ENCODE measurements at regions not wholly inside any gene's neighbourhood (a gene's known extent, or its start where the extent isn't known, plus 50 kb on each side); places are given as distances from the start of the nearest gene placed in this dataset.

- no peaks in the 10 kb centered on the region for H3K4me1 ChIP-seq
- no peaks in the 10 kb centered on the region for H3K36me3 ChIP-seq
- no peaks in the 10 kb centered on the region for H3K9me3 ChIP-seq
- H3K27ac ChIP-seq: no peak overlapping the region
- no peaks in the 10 kb centered on the region for H3K27me3 ChIP-seq
- no peak for TF ChIP-seq CTCF (IDR thresholded peaks at IDR 0.05)
- H3K4me3 ChIP-seq: no peak overlapping the region
- no peak for DNase-seq (ENCODE audit: low spot score)
Measured at GRCh38 chr1:63157085-63157484, 165.3 kb upstream of the FOXD3 start.

- no peak for TF ChIP-seq CTCF (IDR thresholded peaks at IDR 0.05)
- DNase-seq (ENCODE audit: low spot score): no peak
- H3K4me3 ChIP-seq: no peak overlapping the region
- H3K4me1 ChIP-seq: no peaks in the 10 kb centered on the region
- no peaks in the 10 kb centered on the region for H3K9me3 ChIP-seq
- no peaks in the 10 kb centered on the region for H3K36me3 ChIP-seq
- no peaks in the 10 kb centered on the region for H3K27me3 ChIP-seq
- no peak overlapping the region for H3K27ac ChIP-seq
Measured at GRCh38 chr1:63169057-63169456, 153.3 kb upstream of the FOXD3 start.

GRCh38 chr1:63173161-63173560 is 149.2 kb upstream of the FOXD3 start:
- Histone ChIP-seq H3K27ac (no peak overlapping the region), H3K4me1 (no peaks in the 10 kb centered on the region), H3K36me3 (no peaks in the 10 kb centered on the region), H3K4me3 (no peak overlapping the region), H3K27me3 (no peaks in the 10 kb centered on the region), H3K9me3 (no peaks in the 10 kb centered on the region)
- DNase-seq (ENCODE audit: low spot score): no peak
- no peak for TF ChIP-seq CTCF (IDR thresholded peaks at IDR 0.05)

GRCh38 chr1:63189677-63190076 is 132.7 kb upstream of the FOXD3 start:
- Histone ChIP-seq H3K4me1 (no peaks in the 10 kb centered on the region), H3K36me3 (no peaks in the 10 kb centered on the region), H3K27ac (no peak overlapping the region), H3K27me3 (no peaks in the 10 kb centered on the region), H3K9me3 (no peaks in the 10 kb centered on the region), H3K4me3 (no peak overlapping the region)
- no peak for TF ChIP-seq CTCF (IDR thresholded peaks at IDR 0.05)
- no peak for DNase-seq (ENCODE audit: low spot score)

GRCh38 chr1:63190171-63190570 is 132.2 kb upstream of the FOXD3 start:
- Histone ChIP-seq H3K4me3 (no peak overlapping the region), H3K36me3 (no peaks in the 10 kb centered on the region)
- no peak for TF ChIP-seq CTCF (IDR thresholded peaks at IDR 0.05)

GRCh38 chr1:63198871-63199394 is 123.4 kb upstream of the FOXD3 start:
- H3K9me3 ChIP-seq: no peaks in the 10 kb centered on the region
- no peak for TF ChIP-seq CTCF (IDR thresholded peaks at IDR 0.05)
- H3K4me3 ChIP-seq: no peak overlapping the region
- DNase-seq (ENCODE audit: low spot score): no peak
- H3K36me3 ChIP-seq: no peaks in the 10 kb centered on the region
- no peaks in the 10 kb centered on the region for H3K4me1 ChIP-seq
- H3K27ac ChIP-seq: no peak overlapping the region
- H3K27me3 ChIP-seq: no peaks in the 10 kb centered on the region

More at GRCh38 chr1:63190171-63190570, 132.2 kb upstream of the FOXD3 start:
- no peak for DNase-seq (ENCODE audit: low spot score)
- Histone ChIP-seq H3K9me3 (no peaks in the 10 kb centered on the region), H3K4me1 (no peaks in the 10 kb centered on the region), H3K27ac (no peak overlapping the region), H3K27me3 (no peaks in the 10 kb centered on the region)

Data from right atrium auricular region (tissue), 2 donors.